Activated CD4-positive, CD25-positive, alpha-beta regulatory T cell treated with anti-CD3 and anti-CD28 coated beads, Interleukin-2, amount 50 U/mL, for 72 hours (primary cell): ENCODE measurements at regions not wholly inside any gene's neighbourhood (a gene's known extent, or its start where the extent isn't known, plus 50 kb on each side); places are given as distances from the start of the nearest gene placed in this dataset.
"Not testable (repeated sequence)": the region's sequence is repeated elsewhere in the genome, so short reads cannot be mapped to it uniquely, and the experiment has no call there.

Experiments used
- DNase-seq: peaks from one replicate; pipeline ENCODE4 v3.0.0; 2021

- no peak for DNase-seq
These were observed 171.8 kb upstream of the S1PR3 start for GRCh38 chr9:88819476-88819875.

- no peak for DNase-seq
These were observed 171.2 kb upstream of the S1PR3 start for GRCh38 chr9:88820055-88820454.

GRCh38 chr9:88821033-88821745, 170.1 kb upstream of the S1PR3 start:
- DNase-seq = no peak

DNA sequence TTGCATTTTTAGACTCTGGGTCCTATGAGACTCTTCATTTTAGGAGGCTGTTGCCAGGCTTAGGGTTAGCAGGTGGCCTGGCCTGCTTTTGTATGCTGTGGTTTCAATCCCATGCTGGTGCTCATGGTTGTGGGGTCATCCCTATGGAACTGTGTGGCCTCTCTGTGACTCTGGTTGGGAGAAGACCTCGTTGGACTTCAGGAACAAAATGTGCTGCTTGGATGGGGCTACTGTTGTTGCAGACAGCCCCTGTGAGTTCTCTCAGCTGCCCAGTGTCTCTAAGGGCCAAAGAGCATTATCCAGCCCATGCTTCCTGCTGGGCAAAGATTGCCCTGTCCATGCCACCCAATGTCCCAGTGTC, 169.5 kb upstream of the S1PR3 start:
- DNase-seq = no peak

- no peak for DNase-seq
These were observed 166.6 kb upstream of the S1PR3 start for GRCh38 chr9:88824711-88825110.

- no peak for DNase-seq
These were observed 165.1 kb upstream of the S1PR3 start for GRCh38 chr9:88826181-88826580.

DNA sequence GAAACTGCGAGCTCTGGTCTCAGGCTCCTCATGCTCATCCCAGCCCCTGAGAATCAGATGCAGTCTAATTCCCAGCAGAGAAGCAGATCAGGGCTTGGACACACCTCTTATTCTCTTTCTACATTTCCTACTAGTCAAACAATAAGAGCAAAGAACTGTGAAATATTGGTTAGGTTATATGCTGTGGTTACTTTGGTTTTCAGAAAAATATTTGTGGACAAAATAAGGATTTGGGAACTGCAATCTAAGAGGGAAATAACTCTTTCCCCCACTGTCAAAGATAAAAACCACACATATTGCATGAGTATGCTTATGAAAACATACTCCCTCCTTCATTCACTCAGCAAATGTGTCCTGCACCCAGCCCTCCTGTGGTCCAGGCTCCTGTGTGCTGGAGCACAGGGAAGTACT, 164.5 kb upstream of the S1PR3 start:
- DNase-seq = no peak

DNA sequence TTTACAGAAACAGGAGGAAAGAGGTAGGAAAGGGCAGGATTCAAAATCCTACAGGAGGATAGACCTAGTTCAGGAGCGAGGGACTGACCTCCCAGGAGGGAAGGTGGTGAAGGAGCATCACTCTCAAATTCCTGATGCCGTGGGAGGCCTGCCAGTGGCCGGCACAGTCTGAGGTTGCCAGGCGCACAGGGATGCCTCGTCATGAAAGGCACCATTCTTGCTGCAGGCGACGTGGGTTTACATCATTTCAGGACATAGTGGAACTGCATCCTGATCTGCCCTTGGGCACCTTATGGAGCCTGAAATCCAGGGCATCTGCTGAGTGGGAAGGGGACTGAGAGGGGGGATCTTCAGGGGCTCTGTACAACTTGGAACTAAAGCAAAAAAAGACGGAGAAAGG, 163.2 kb upstream of the S1PR3 start:
- no peak for DNase-seq

GRCh38 chr9:88828492-88828974, 162.7 kb upstream of the S1PR3 start:
- no peak for DNase-seq

DNA sequence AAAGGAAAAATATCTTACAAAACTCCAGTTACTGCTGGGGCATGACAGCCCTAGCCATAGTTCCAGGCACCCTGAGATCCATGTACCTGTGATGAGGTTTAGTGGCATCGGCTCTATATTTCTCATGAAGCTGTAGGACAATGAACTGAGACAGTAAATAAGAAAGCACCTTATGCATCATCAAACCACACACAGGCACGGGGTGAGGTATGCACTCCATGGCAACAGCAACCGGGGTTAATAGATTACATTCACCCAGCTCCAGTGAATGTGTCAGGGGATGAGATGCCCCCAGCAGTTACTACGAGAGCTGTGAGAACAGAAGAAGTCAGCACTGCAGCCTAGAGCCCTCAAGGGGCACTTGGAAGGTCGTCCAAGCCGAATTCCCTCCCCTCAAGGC, 162.0 kb upstream of the S1PR3 start:
- no peak for DNase-seq

DNA sequence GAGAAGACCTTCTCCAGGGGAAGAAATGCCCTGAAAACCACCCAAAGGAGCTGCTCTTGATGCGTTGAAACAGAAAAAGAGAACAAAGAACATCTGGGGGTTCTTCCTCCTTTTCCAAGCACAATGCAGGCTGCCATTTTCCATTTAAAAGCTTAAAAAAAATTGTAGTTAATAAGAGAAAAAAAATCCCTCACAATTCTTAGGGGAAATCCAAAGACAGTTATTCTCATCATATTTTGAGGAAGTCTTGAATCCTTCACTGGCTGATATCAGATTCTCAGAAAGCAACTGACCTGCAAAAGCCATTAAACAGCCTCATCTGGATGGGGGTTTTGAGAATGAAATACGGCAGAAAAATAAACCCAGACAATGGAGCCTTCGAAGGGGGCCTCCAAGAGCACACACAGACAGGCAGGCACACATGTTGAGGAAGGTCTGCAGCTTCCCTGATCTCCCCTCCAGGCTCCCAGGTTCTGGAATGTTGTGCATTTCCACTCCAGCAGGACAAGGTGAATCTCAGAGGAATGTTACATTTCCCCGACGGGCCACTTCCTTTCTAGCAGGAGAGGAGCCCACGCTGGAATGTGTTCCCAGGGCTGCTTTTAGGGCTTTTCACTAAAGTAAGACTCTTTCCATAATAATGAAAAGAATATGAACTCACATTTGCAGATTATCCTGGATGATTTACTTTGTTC, 159.4 kb upstream of the S1PR3 start:
- no peak for DNase-seq

GRCh38 chr9:88833946-88834345, 157.3 kb upstream of the S1PR3 start:
- DNase-seq = no peak

DNA sequence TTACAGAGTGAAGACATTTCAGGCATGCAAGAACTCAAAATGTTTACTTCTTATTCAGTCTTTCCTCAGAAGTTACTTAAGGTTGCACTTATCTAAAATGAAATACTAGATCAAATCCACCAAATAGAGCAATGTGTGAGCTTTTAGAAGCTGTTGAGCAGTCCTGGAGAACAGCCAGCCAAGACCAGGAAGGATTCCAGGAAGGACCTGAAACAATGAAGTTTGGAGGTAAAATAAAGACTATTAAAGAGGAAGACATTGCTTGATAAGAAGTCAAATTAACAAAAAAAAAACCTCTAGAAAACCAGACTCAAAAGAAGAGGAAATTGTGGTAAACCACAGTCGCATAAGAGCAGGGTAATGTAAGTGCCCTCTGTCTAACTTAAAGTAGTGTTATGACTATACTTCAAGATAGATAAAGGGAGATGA, 156.2 kb upstream of the S1PR3 start:
- no peak for DNase-seq

GRCh38 chr9:88835772-88836171, 155.5 kb upstream of the S1PR3 start:
- DNase-seq = no peak

- DNase-seq = no peak
These were observed 153.5 kb upstream of the S1PR3 start for GRCh38 chr9:88837731-88838130.

- not testable (repeated sequence) for DNase-seq
These were observed 141.4 kb upstream of the S1PR3 start for GRCh38 chr9:88849878-88850277.

- DNase-seq = no peak
These were observed 138.5 kb upstream of the S1PR3 start for GRCh38 chr9:88852794-88853193.

- no peak for DNase-seq
These were observed 120.6 kb upstream of the S1PR3 start for GRCh38 chr9:88870627-88871026.

DNA sequence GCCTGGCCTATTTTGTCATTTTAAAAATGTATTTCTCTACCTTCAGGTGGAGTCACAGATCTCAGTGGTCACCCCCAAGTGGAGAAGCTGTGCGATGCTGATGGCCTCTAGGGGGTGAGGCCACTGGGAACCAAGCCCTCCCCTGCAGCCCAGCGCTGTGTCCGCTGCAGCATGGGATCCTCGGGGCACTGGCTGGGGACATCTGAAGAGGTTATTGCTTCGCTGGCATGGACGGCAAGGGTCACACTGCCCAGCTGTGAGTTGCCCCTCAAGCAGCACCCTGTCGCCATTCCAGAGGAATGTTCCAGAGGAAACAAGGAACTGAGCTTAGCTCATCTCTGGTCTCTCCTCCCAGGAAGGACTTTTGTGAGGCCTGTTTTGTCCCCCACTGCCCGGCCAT, 119.6 kb upstream of the S1PR3 start:
- DNase-seq = no peak

- DNase-seq = no peak
These were observed 118.9 kb upstream of the S1PR3 start for GRCh38 chr9:88872192-88872946.

DNA sequence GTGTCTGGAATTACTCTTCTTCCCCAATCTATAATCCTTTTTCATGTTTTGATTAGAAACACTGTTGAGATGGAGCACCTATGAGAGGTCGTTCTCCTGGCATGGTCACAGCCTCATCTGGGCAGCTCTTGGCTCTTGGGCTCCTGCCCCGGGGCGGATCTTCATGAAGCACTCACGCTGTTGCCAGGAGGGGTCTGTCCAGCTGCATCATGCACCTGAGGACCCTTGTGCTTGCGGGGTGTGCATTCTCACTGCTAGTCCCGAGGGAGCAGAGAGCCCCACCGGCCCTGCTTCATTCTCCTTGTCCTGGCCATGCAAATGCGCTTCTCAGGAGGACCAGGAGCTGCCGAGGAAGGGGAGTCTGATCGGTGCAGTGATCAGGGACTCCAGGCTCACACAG, 117.6 kb upstream of the S1PR3 start:
- no peak for DNase-seq

DNA sequence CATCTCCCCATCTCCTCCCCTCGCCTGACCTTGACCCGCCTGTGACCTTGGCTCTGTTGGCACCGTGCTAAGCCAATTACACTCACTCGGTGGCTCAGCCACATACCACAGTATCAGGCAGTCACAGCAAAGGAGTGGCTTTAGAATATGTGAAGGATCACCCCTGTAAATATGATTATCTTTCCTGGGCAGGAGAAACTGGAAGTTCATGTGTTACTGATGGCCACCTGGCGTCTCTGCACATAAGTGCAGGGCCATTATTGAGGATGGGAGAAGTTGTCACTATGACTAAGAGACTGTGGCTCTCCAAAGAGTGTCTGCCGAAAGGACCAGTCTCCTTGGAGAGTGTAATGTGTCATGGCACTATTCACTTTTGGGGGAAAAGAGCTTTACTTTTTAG, 116.9 kb upstream of the S1PR3 start:
- no peak for DNase-seq

GRCh38 chr9:88875400-88876120, 115.7 kb upstream of the S1PR3 start:
- DNase-seq = no peak
